ENCODE measurements at regions not wholly inside any gene's neighbourhood (a gene's known extent, or its start where the extent isn't known, plus 50 kb on each side); places are given as distances from the start of the nearest gene placed in this dataset.

- H3K4me1 ChIP-seq (ENCODE audit: insufficient read depth, low read length): no peaks in the 10 kb centered on the region
- no peaks in the 10 kb centered on the region for H3K9me3 ChIP-seq (ENCODE audit: insufficient read depth, low read length, severe bottlenecking)
- H3K79me2 ChIP-seq (ENCODE audit: insufficient read depth, low read length): no peaks in the 10 kb centered on the region
- no peak overlapping the region for H3K4me2 ChIP-seq (ENCODE audit: insufficient read depth, low read length)
- DNase-seq (no peak), ATAC-seq (ENCODE audit: insufficient read depth, low read depth) (no peak)
- H3K27me3 ChIP-seq (ENCODE audit: insufficient read depth, low read length, poor library complexity): peaks cover 2% of the 10 kb centered on the region
- H3K27ac ChIP-seq (ENCODE audit: low read length): no peak overlapping the region
- no peak for TF ChIP-seq EZH2 (IDR thresholded peaks at IDR 0.05; ENCODE audit: borderline replicate concordance, low read depth, low read length, severe bottlenecking)
- TF ChIP-seq, protein P1, sequence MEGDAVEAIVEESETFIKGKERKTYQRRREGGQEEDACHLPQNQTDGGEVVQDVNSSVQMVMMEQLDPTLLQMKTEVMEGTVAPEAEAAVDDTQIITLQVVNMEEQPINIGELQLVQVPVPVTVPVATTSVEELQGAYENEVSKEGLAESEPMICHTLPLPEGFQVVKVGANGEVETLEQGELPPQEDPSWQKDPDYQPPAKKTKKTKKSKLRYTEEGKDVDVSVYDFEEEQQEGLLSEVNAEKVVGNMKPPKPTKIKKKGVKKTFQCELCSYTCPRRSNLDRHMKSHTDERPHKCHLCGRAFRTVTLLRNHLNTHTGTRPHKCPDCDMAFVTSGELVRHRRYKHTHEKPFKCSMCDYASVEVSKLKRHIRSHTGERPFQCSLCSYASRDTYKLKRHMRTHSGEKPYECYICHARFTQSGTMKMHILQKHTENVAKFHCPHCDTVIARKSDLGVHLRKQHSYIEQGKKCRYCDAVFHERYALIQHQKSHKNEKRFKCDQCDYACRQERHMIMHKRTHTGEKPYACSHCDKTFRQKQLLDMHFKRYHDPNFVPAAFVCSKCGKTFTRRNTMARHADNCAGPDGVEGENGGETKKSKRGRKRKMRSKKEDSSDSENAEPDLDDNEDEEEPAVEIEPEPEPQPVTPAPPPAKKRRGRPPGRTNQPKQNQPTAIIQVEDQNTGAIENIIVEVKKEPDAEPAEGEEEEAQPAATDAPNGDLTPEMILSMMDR (IDR thresholded peaks at IDR 0.05; ENCODE audit: borderline replicate concordance, extremely low read depth, low read length, poor library complexity, severe bottlenecking): no peak
- no peak overlapping the region for H3K9ac ChIP-seq (ENCODE audit: low read depth, low read length)
- H4K20me1 ChIP-seq (ENCODE audit: insufficient read depth, low read length): no peaks in the 10 kb centered on the region
- no peaks in the 10 kb centered on the region for H3K36me3 ChIP-seq (ENCODE audit: insufficient read depth, low read length)
- no peak overlapping the region for H2AFZ ChIP-seq (ENCODE audit: low read depth, low read length)
- H3K4me3 ChIP-seq (ENCODE audit: low read depth in 1 of 2, low read length in 2 of 2): no peak overlapping the region
Measured at GRCh38 chr6:148085631-148086331, 256.9 kb upstream of the SASH1 start.

DNA sequence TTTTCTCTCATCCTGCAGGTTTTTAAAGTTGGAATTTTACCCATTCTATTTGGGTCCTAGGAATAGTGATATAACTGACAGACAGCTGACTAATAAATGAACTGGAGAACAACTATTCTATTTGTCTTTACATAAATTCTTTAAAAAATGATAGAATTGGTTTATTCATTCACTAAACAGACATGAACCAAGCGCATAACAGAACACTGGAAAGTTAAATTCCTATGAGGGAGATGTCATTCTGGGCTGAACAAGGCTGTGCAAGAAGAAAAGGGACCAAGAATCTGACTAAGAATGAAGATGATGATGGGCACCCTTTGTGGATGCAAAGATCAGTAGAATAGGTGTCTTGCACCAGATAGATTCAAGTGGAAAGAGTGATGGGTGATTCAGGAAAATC lies 256.3 kb upstream of the SASH1 start:
- TF ChIP-seq EZH2 (IDR thresholded peaks at IDR 0.05; ENCODE audit: borderline replicate concordance, low read depth, low read length, severe bottlenecking): no peak
- TF ChIP-seq, protein P1 (IDR thresholded peaks at IDR 0.05; ENCODE audit: borderline replicate concordance, extremely low read depth, low read length, poor library complexity, severe bottlenecking): no peak
- Histone ChIP-seq H3K27ac (ENCODE audit: low read length) (no peak overlapping the region), H3K9ac (ENCODE audit: low read depth, low read length) (no peak overlapping the region), H3K36me3 (ENCODE audit: insufficient read depth, low read length) (no peaks in the 10 kb centered on the region), H3K4me2 (ENCODE audit: insufficient read depth, low read length) (no peak overlapping the region), H3K4me1 (ENCODE audit: insufficient read depth, low read length) (no peaks in the 10 kb centered on the region), H3K9me3 (ENCODE audit: insufficient read depth, low read length, severe bottlenecking) (peaks cover 2% of the 10 kb centered on the region), H4K20me1 (ENCODE audit: insufficient read depth, low read length) (no peaks in the 10 kb centered on the region), H2AFZ (ENCODE audit: low read depth, low read length) (no peak overlapping the region), H3K27me3 (ENCODE audit: insufficient read depth, low read length, poor library complexity) (peaks cover 2% of the 10 kb centered on the region), H3K79me2 (ENCODE audit: insufficient read depth, low read length) (no peaks in the 10 kb centered on the region), H3K4me3 (ENCODE audit: low read depth in 1 of 2, low read length in 2 of 2) (no peak overlapping the region)
- DNase-seq (no peak), ATAC-seq (ENCODE audit: insufficient read depth, low read depth) (no peak)

- no peaks in the 10 kb centered on the region for H3K36me3 ChIP-seq (ENCODE audit: insufficient read depth, low read length)
- ATAC-seq (ENCODE audit: insufficient read depth, low read depth): no peak
Measured at GRCh38 chr6:148086843-148087242, 255.8 kb upstream of the SASH1 start.

More at GRCh38 chr6:148086843-148087242, 255.8 kb upstream of the SASH1 start:
- H4K20me1 ChIP-seq (ENCODE audit: insufficient read depth, low read length): no peaks in the 10 kb centered on the region
- H3K4me2 ChIP-seq (ENCODE audit: insufficient read depth, low read length): no peak overlapping the region
- H3K27ac ChIP-seq (ENCODE audit: low read length): no peak overlapping the region
- no peak overlapping the region for H3K9ac ChIP-seq (ENCODE audit: low read depth, low read length)
- H3K27me3 ChIP-seq (ENCODE audit: insufficient read depth, low read length, poor library complexity): peaks cover 2% of the 10 kb centered on the region
- no peaks in the 10 kb centered on the region for H3K4me1 ChIP-seq (ENCODE audit: insufficient read depth, low read length)
- no peaks in the 10 kb centered on the region for H3K79me2 ChIP-seq (ENCODE audit: insufficient read depth, low read length)
- H2AFZ ChIP-seq (ENCODE audit: low read depth, low read length): no peak overlapping the region
- TF ChIP-seq, protein P1 (IDR thresholded peaks at IDR 0.05; ENCODE audit: borderline replicate concordance, extremely low read depth, low read length, poor library complexity, severe bottlenecking): no peak
- TF ChIP-seq EZH2 (IDR thresholded peaks at IDR 0.05; ENCODE audit: borderline replicate concordance, low read depth, low read length, severe bottlenecking): no peak
- H3K9me3 ChIP-seq (ENCODE audit: insufficient read depth, low read length, severe bottlenecking): peaks cover 4% of the 10 kb centered on the region
- no peak for DNase-seq
- H3K4me3 ChIP-seq (ENCODE audit: low read depth in 1 of 2, low read length in 2 of 2): no peak overlapping the region
